Calu3 (cell line): ENCODE measurements at regions not wholly inside any gene's neighbourhood (a gene's known extent, or its start where the extent isn't known, plus 50 kb on each side); places are given as distances from the start of the nearest gene placed in this dataset.

Experiments used
- BruUV-seq: library from RNA; stranded (reverse); fragments of 400-500 nt; replicated peaks from 2 replicates; lab custom pipeline; 2021; lab: Mats Ljungman, UMichigan
- CTCF ChIA-PET: fragments of 300-600 bp; sonication (Branson Sonifier 250); formaldehyde crosslinking; loops from one replicate; lab custom pipeline; 2022; ENCODE audit warnings: antibody characterized with exemption; lab: Charles Lee
- DNase-seq: peaks from one replicate; pipeline ENCODE4 v3.0.0; 2022
- H3K27ac Mint-ChIP-seq: one replicate; pipeline ENCODE4 v1.8.0; 2022; ENCODE audit warnings: mixed read lengths; ENCODE audit not compliant: unreplicated experiment
- H3K27me3 Mint-ChIP-seq: one replicate; pipeline ENCODE4 v1.8.0; 2022; ENCODE audit warnings: mixed read lengths; ENCODE audit not compliant: unreplicated experiment
- H3K36me3 Mint-ChIP-seq: one replicate; pipeline ENCODE4 v1.8.0; 2022; ENCODE audit warnings: mild to moderate bottlenecking, moderate library complexity, mixed read lengths; ENCODE audit not compliant: insufficient read depth, unreplicated experiment
- H3K4me1 Mint-ChIP-seq: one replicate; pipeline ENCODE4 v1.8.0; 2022; ENCODE audit warnings: mild to moderate bottlenecking, low read depth, mixed read lengths; ENCODE audit not compliant: unreplicated experiment
- H3K4me3 Mint-ChIP-seq: one replicate; pipeline ENCODE4 v1.8.0; 2022; ENCODE audit warnings: mild to moderate bottlenecking, low read depth, moderate library complexity, mixed read lengths; ENCODE audit not compliant: unreplicated experiment
- H3K9me3 Mint-ChIP-seq: one replicate; pipeline ENCODE4 v1.8.0; 2022; ENCODE audit warnings: low read depth, mixed read lengths; ENCODE audit not compliant: unreplicated experiment
- CTCF ChIP-seq: fragments of 200-600 bp; IDR thresholded peaks from one replicate; pipeline ENCODE4 v1.8.0; 2022; ENCODE audit warnings: antibody characterized with exemption; ENCODE audit not compliant: unreplicated experiment
- intact Hi-C: fragments of 100-400 bp; cut with micrococcal nuclease; formaldehyde crosslinking; loops from one replicate; pipeline ENCODE4 v1.10.0; 2022; ENCODE audit not compliant: unreplicated experiment

- CTCF ChIA-PET = no interaction called here
- Mint-ChIP-seq H3K36me3 (no peaks in the 10 kb centered on the region), H3K27ac (no peak overlapping the region), H3K27me3 (no peaks in the 10 kb centered on the region), H3K9me3 (no peaks in the 10 kb centered on the region), H3K4me1 (no peaks in the 10 kb centered on the region), H3K4me3 (no peak overlapping the region)
- TF ChIP-seq CTCF = no peak
- BruUV-seq = no TSS peak
- intact Hi-C loops = no loop called here
- DNase-seq = no peak
Observed at GRCh38 chr1:63190171-63190570, 132.2 kb upstream of the FOXD3 start.

- TF ChIP-seq CTCF = no peak
- BruUV-seq = no TSS peak
- no peaks in the 10 kb centered on the region for H3K4me1 Mint-ChIP-seq
- CTCF ChIA-PET = no interaction called here
- intact Hi-C loops = no loop called here
- no peaks in the 10 kb centered on the region for H3K9me3 Mint-ChIP-seq
- no peaks in the 10 kb centered on the region for H3K36me3 Mint-ChIP-seq
- no peak for DNase-seq
- no peak overlapping the region for H3K27ac Mint-ChIP-seq
- no peak overlapping the region for H3K4me3 Mint-ChIP-seq
- H3K27me3 Mint-ChIP-seq = peaks cover 55% of the 10 kb centered on the region
Observed at GRCh38 chr1:63198871-63199394, 123.4 kb upstream of the FOXD3 start.

GRCh38 chr1:63199706-63200335, 122.5 kb upstream of the FOXD3 start:
- H3K4me1 Mint-ChIP-seq = no peaks in the 10 kb centered on the region
- DNase-seq = no peak
- H3K27ac Mint-ChIP-seq = no peak overlapping the region
- intact Hi-C loops = no loop called here
- CTCF ChIA-PET = no interaction called here
- peaks cover 55% of the 10 kb centered on the region for H3K27me3 Mint-ChIP-seq
- TF ChIP-seq CTCF = no peak
- H3K36me3 Mint-ChIP-seq = no peaks in the 10 kb centered on the region
- H3K4me3 Mint-ChIP-seq = no peak overlapping the region
- BruUV-seq = no TSS peak
- no peaks in the 10 kb centered on the region for H3K9me3 Mint-ChIP-seq

- Mint-ChIP-seq H3K27ac (no peak overlapping the region), H3K36me3 (no peaks in the 10 kb centered on the region), H3K9me3 (no peaks in the 10 kb centered on the region), H3K27me3 (peaks cover 55% of the 10 kb centered on the region), H3K4me1 (no peaks in the 10 kb centered on the region), H3K4me3 (no peak overlapping the region)
- CTCF ChIA-PET = no interaction called here
- BruUV-seq = no TSS peak
- no peak for DNase-seq
- TF ChIP-seq CTCF = no peak
- intact Hi-C loops = no loop called here
Observed at GRCh38 chr1:63200676-63201075, 121.7 kb upstream of the FOXD3 start.
